ENCODE measurements at regions not wholly inside any gene's neighbourhood (a gene's known extent, or its start where the extent isn't known, plus 50 kb on each side); places are given as distances from the start of the nearest gene placed in this dataset.
A peak's percentile ranks its signal among the peaks of the same experiment; 100 is the strongest.

- TF ChIP-seq POLR2A (IDR thresholded peaks at IDR 0.05), result no peak
- TF ChIP-seq CTCF (IDR thresholded peaks at IDR 0.05), result no peak
- TF ChIP-seq POLR2AphosphoS5 (IDR thresholded peaks at IDR 0.05), result no peak
- H3K4me1 ChIP-seq (replicated peaks), result no peaks in the 10 kb centered on the region
- WGBS, result 84% methylated on average over 7 of the region's 7 CpGs
- H3K27me3 ChIP-seq (replicated peaks; ENCODE audit: insufficient read depth), result no peaks in the 10 kb centered on the region
- H3K9me3 ChIP-seq, result no peaks in the 10 kb centered on the region
- DNase-seq (ENCODE audit: low spot score), result no peak
- intact Hi-C loops (cut with DNase I), result no loop called here
- H3K27ac ChIP-seq, result no peak overlapping the region
- no peak overlapping the region for H3K4me3 ChIP-seq
- H3K36me3 ChIP-seq, result no peaks in the 10 kb centered on the region
Observed at GRCh38 chr5:53326424-53327153, 153.8 kb upstream of the FST start.

- Histone ChIP-seq H3K27me3 (replicated peaks; ENCODE audit: insufficient read depth) (no peaks in the 10 kb centered on the region), H3K4me3 (no peak overlapping the region), H3K27ac (no peak overlapping the region), H3K36me3 (no peaks in the 10 kb centered on the region), H3K9me3 (no peaks in the 10 kb centered on the region), H3K4me1 (replicated peaks) (peaks cover 2% of the 10 kb centered on the region)
- DNase-seq (ENCODE audit: low spot score), result no peak
- WGBS, result 85% methylated on average over 2 of the region's 2 CpGs
- TF ChIP-seq POLR2AphosphoS5 (IDR thresholded peaks at IDR 0.05) (no peak), POLR2A (IDR thresholded peaks at IDR 0.05) (no peak), CTCF (IDR thresholded peaks at IDR 0.05) (no peak)
- intact Hi-C loops (cut with DNase I), result no loop called here
Observed at GRCh38 chr5:53327811-53328334, 152.6 kb upstream of the FST start.

- no peaks in the 10 kb centered on the region for H3K27me3 ChIP-seq (replicated peaks; ENCODE audit: insufficient read depth)
- 86% methylated on average over 2 of the region's 2 CpGs for WGBS
- H3K9me3 ChIP-seq, result no peaks in the 10 kb centered on the region
- H3K4me3 ChIP-seq, result no peak overlapping the region
- peaks cover 2% of the 10 kb centered on the region for H3K4me1 ChIP-seq (replicated peaks)
- no peaks in the 10 kb centered on the region for H3K36me3 ChIP-seq
- intact Hi-C loops (cut with DNase I), result no loop called here
- no peak for DNase-seq (ENCODE audit: low spot score)
- no peak for TF ChIP-seq CTCF (IDR thresholded peaks at IDR 0.05)
- no peak for TF ChIP-seq POLR2A (IDR thresholded peaks at IDR 0.05)
- TF ChIP-seq POLR2AphosphoS5 (IDR thresholded peaks at IDR 0.05), result no peak
- H3K27ac ChIP-seq, result no peak overlapping the region
Observed at GRCh38 chr5:53330491-53330890, 149.9 kb upstream of the FST start.

GRCh38 chr5:53331463-53331862 is 149.0 kb upstream of the FST start:
- H3K27ac ChIP-seq, result no peak overlapping the region
- H3K4me3 ChIP-seq, result no peak overlapping the region
- intact Hi-C loops (cut with DNase I), result no loop called here
- H3K27me3 ChIP-seq (replicated peaks; ENCODE audit: insufficient read depth), result no peaks in the 10 kb centered on the region
- WGBS, result 60% methylated on average over 1 of the region's 1 CpG
- TF ChIP-seq POLR2AphosphoS5 (IDR thresholded peaks at IDR 0.05) (no peak), CTCF (IDR thresholded peaks at IDR 0.05) (no peak), POLR2A (IDR thresholded peaks at IDR 0.05) (no peak)
- H3K9me3 ChIP-seq, result no peaks in the 10 kb centered on the region
- no peak for DNase-seq (ENCODE audit: low spot score)
- no peaks in the 10 kb centered on the region for H3K36me3 ChIP-seq
- H3K4me1 ChIP-seq (replicated peaks), result peaks cover 2% of the 10 kb centered on the region

GRCh38 chr5:53333160-53333559 is 147.3 kb upstream of the FST start:
- H3K36me3 ChIP-seq, result no peaks in the 10 kb centered on the region
- 12% methylated on average over 3 of the region's 3 CpGs for WGBS

More at GRCh38 chr5:53333160-53333559, 147.3 kb upstream of the FST start:
- Histone ChIP-seq H3K9me3 (no peaks in the 10 kb centered on the region), H3K27ac (no peak overlapping the region), H3K4me1 (replicated peaks) (peaks cover 2% of the 10 kb centered on the region), H3K4me3 (no peak overlapping the region), H3K27me3 (replicated peaks; ENCODE audit: insufficient read depth) (no peaks in the 10 kb centered on the region)
- no peak for DNase-seq (ENCODE audit: low spot score)
- peak; percentile 19 for TF ChIP-seq POLR2AphosphoS5 (IDR thresholded peaks at IDR 0.05)
- no peak for TF ChIP-seq CTCF (IDR thresholded peaks at IDR 0.05)
- TF ChIP-seq POLR2A (IDR thresholded peaks at IDR 0.05), result no peak
- intact Hi-C loops (cut with DNase I), result no loop called here

Measured in prostate gland (tissue), 2 donors.